ENCODE measurements at regions not wholly inside any gene's neighbourhood (a gene's known extent, or its start where the extent isn't known, plus 50 kb on each side); places are given as distances from the start of the nearest gene placed in this dataset.

GRCh38 chr2:2703172-2703571, 372.1 kb upstream of the MYT1L start:
- TF ChIP-seq EZH2 (IDR thresholded peaks at IDR 0.05; ENCODE audit: borderline replicate concordance, low read length), result no peak
- TF ChIP-seq CTCF (IDR thresholded peaks at IDR 0.05; ENCODE audit: low read length), result no peak; the same call in 1 of the 2 replicates
- H4K20me1 ChIP-seq (ENCODE audit: insufficient read depth, low read length), result no peaks in the 10 kb centered on the region
- H2AFZ ChIP-seq (ENCODE audit: low read length), result no peak overlapping the region
- H3K27me3 ChIP-seq (ENCODE audit: insufficient read depth, low read length), result no peaks in the 10 kb centered on the region
- no peaks in the 10 kb centered on the region for H3K9me2 ChIP-seq (ENCODE audit: low read depth, low read length)
- no peak overlapping the region for H3K4me3 ChIP-seq (ENCODE audit: low read depth, low read length, poor library complexity, severe bottlenecking)
- no peak overlapping the region for H3K9ac ChIP-seq (ENCODE audit: low read length)
- no peaks in the 10 kb centered on the region for H3K9me3 ChIP-seq (ENCODE audit: low read length)
- H3F3A ChIP-seq (ENCODE audit: insufficient read depth, low read length), result no peaks in the 10 kb centered on the region
- H3K79me2 ChIP-seq (ENCODE audit: insufficient read depth, low read length), result no peaks in the 10 kb centered on the region
- peaks cover 10% of the 10 kb centered on the region for H3K4me1 ChIP-seq (ENCODE audit: insufficient read depth, low read length, severe bottlenecking)
- H3K27ac ChIP-seq (ENCODE audit: low read depth, low read length, poor library complexity, severe bottlenecking), result no peak overlapping the region
- no peak overlapping the region for H3K4me2 ChIP-seq (ENCODE audit: low read length)
- H3K36me3 ChIP-seq (ENCODE audit: insufficient read depth, low read length), result no peaks in the 10 kb centered on the region

GRCh38 chr2:2702385-2702784, 371.3 kb upstream of the MYT1L start:
- no peaks in the 10 kb centered on the region for H3K9me2 ChIP-seq (ENCODE audit: low read depth, low read length)
- H3K9ac ChIP-seq (ENCODE audit: low read length), result no peak overlapping the region
- no peak overlapping the region for H3K27ac ChIP-seq (ENCODE audit: low read depth, low read length, poor library complexity, severe bottlenecking)
- H2AFZ ChIP-seq (ENCODE audit: low read length), result no peak overlapping the region
- H3K27me3 ChIP-seq (ENCODE audit: insufficient read depth, low read length), result no peaks in the 10 kb centered on the region
- peaks cover 4% of the 10 kb centered on the region for H3K4me1 ChIP-seq (ENCODE audit: insufficient read depth, low read length, severe bottlenecking)
- H3K36me3 ChIP-seq (ENCODE audit: insufficient read depth, low read length), result no peaks in the 10 kb centered on the region
- H3K4me2 ChIP-seq (ENCODE audit: low read length), result no peak overlapping the region
- no peaks in the 10 kb centered on the region for H3F3A ChIP-seq (ENCODE audit: insufficient read depth, low read length)
- H3K79me2 ChIP-seq (ENCODE audit: insufficient read depth, low read length), result no peaks in the 10 kb centered on the region
- no peaks in the 10 kb centered on the region for H4K20me1 ChIP-seq (ENCODE audit: insufficient read depth, low read length)
- no peak overlapping the region for H3K4me3 ChIP-seq (ENCODE audit: low read depth, low read length, poor library complexity, severe bottlenecking)
- TF ChIP-seq EZH2 (IDR thresholded peaks at IDR 0.05; ENCODE audit: borderline replicate concordance, low read length), result no peak
- no peak for TF ChIP-seq CTCF (IDR thresholded peaks at IDR 0.05; ENCODE audit: low read length)
- H3K9me3 ChIP-seq (ENCODE audit: low read length), result no peaks in the 10 kb centered on the region

- H3K4me3 ChIP-seq (ENCODE audit: low read depth, low read length, poor library complexity, severe bottlenecking), result no peak overlapping the region
- H3K9me3 ChIP-seq (ENCODE audit: low read length), result no peaks in the 10 kb centered on the region
- no peak overlapping the region for H2AFZ ChIP-seq (ENCODE audit: low read length)
- no peaks in the 10 kb centered on the region for H3F3A ChIP-seq (ENCODE audit: insufficient read depth, low read length)
- no peaks in the 10 kb centered on the region for H3K4me1 ChIP-seq (ENCODE audit: insufficient read depth, low read length, severe bottlenecking)
- no peaks in the 10 kb centered on the region for H4K20me1 ChIP-seq (ENCODE audit: insufficient read depth, low read length)
- no peak overlapping the region for H3K4me2 ChIP-seq (ENCODE audit: low read length)
- H3K27me3 ChIP-seq (ENCODE audit: insufficient read depth, low read length), result no peaks in the 10 kb centered on the region
- no peak overlapping the region for H3K27ac ChIP-seq (ENCODE audit: low read depth, low read length, poor library complexity, severe bottlenecking)
- no peaks in the 10 kb centered on the region for H3K9me2 ChIP-seq (ENCODE audit: low read depth, low read length)
- no peaks in the 10 kb centered on the region for H3K79me2 ChIP-seq (ENCODE audit: insufficient read depth, low read length)
- no peak overlapping the region for H3K9ac ChIP-seq (ENCODE audit: low read length)
- TF ChIP-seq CTCF (IDR thresholded peaks at IDR 0.05; ENCODE audit: low read length) (no peak), EZH2 (IDR thresholded peaks at IDR 0.05; ENCODE audit: borderline replicate concordance, low read length) (no peak)
- H3K36me3 ChIP-seq (ENCODE audit: insufficient read depth, low read length), result no peaks in the 10 kb centered on the region
Measured at GRCh38 chr2:2701813-2702212, 370.7 kb upstream of the MYT1L start.
